ENCODE measurements at regions not wholly inside any gene's neighbourhood (a gene's known extent, or its start where the extent isn't known, plus 50 kb on each side); places are given as distances from the start of the nearest gene placed in this dataset.
A peak's percentile ranks its signal among the peaks of the same experiment; 100 is the strongest.

DNA sequence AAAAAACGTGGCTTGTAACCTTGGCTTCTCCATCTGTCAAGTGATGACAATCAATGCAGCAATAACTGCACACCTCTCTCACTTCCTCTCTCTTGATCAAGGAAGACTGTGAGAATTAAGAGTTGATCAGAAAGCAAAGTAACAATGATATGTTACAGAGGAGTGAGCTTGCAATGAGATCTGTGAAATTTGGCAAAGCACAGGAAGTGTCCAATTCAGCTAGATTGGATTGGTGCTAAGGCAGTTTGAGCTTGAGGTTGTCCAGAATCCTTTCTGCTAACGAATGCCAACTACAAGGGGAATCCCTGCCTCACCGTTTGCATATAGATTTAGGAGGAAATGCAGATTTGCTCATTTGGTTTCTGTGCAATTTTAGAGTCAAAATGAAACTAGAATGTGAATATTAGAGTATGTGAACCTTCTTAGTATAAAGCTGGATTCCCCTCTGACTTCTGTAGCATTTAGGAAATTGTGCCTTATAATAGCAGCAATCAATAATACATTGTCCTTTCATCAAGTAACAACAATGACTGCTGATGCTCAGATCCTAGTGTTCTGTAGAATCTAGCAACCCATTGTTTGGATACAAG is 346.4 kb downstream of the PTTG2 start:
- DNase-seq (ENCODE audit: low read depth, low spot score): no peak
- H3K27ac ChIP-seq: no peak overlapping the region

DNA sequence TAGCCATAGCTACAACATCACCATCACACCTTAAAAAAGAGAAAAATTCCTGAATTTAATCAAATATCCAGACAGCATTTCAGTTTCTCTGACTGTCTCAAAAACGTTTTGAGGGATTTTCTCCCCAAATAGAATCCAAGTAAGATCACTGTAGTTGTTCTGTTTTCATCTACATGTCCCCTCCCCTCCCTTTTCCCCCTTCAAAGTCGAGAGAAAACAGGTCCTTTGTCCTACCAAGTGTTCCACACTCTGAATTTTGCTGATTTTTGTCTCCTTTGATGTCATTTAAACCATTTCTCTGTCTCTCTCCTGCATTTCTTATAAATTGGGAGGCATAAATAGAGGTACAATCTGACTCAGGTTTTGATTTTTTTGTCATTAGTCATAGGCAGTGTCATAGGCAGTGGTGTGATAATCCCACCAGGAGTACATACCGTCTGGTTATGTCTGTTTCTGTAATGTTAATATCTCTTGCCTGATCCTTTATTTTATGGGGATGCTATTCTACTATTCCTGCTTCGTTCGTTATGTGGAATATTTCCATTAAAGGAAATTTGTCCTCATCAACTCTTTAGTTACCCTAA is 348.6 kb downstream of the PTTG2 start:
- H3K27ac ChIP-seq: peak overlapping the region; percentile 22
- DNase-seq (ENCODE audit: low read depth, low spot score): no peak

DNA sequence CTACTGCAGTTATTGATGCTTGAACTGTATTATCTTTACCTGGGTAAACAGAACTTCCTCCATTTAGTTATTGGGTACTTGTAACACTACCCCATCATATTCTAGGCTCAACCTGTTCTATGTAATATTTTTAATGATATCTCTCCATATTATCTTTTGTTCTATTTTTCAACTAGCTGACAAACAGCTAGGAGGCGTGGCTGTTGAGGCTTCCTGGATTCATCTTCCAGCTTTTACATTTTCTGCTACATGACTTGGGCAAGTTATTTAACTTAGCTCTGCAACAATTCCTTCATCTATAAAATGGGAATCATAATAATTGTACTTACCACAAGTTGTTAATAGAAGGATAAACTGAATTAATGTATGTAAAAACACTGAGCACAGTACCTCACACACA is 349.3 kb downstream of the PTTG2 start:
- peak overlapping the region; percentile 22 for H3K27ac ChIP-seq
- no peak for DNase-seq (ENCODE audit: low read depth, low spot score)

DNA sequence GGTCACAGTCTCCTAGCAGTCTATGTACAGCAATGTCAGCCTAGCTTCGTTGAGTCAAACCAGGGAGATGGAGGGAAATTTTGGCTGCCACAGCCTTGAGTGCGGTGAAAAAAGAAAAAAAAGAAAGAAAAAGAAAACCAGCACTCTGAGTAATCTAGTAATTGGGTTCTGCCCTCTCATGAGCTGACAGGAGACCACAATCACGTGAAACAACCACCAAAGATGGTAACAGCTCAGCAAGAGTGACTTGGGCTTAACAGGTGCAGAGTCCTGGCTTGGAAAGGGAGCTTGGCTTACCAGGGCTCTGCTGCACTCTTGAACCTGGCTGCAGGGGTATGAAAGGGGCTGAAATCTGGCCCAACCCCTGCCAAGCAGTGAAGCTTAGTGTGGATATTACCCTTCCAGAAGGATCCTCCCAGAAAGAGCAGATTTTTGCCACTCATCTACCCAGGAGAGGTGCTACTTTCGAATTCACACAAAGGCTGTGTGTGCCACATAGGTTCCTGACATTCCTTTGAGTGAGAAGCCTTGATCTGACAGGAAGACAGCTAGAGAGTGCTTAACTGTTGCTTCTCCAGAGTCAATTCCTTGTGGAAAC is 350.3 kb downstream of the PTTG2 start:
- DNase-seq (ENCODE audit: low read depth, low spot score): no peak
- no peak overlapping the region for H3K27ac ChIP-seq

DNA sequence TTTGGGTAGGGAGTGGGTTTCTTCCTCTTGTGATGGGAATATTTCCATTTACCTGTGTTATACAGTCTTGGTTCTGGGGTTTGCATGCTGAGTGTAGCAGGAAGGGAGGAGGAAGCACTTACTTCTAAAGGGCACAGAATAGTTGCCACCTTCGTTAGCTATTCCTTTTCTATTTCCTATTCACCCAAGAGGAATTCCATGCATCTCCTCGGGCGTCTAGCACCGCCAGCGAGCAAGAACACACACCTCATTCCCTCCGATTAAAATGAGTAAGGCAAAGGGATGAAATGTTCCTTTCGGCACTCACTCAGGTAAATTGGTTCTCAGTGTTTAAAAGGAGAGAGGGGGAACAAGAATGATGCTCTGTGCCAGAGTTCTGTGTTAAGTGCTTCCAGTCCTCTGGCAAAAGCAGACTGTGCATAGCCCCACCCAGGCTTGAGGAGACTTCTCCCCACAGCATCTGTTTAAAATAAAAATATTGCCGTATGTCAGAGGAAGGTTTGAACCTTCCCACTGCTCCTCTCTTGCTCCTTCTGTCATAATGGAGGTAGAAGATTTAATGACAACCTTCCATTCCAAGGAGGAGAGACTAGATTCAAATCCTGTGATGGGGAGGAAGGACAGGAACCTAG is 351.4 kb downstream of the PTTG2 start:
- no peak for DNase-seq (ENCODE audit: low read depth, low spot score)

DNA sequence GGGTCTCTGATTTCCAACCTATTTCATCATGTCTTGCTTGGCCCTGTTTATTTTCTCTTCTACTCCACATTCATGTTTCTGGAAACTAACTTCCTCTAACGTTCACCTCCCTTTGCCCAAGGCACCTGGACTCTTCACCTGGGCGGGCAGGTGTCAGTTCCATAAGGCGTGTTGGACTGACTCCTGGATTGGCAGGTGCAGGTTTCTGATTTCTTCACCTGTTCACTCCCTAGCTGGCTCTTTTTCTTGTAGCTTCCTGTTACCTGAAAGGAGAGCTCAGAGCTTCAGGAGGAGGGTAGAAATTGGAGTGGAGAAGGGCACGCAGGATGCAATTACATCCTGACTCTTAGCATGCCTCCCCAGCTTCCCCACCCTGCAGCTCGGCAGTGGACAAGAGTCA is 350.8 kb upstream of the KLF3 start:
- peak overlapping the region; percentile 76 for H3K27ac ChIP-seq
- no peak for DNase-seq (ENCODE audit: low read depth, low spot score)

More for the DNA sequence above, 351.4 kb downstream of the PTTG2 start:
- H3K27ac ChIP-seq: no peak overlapping the region

DNA sequence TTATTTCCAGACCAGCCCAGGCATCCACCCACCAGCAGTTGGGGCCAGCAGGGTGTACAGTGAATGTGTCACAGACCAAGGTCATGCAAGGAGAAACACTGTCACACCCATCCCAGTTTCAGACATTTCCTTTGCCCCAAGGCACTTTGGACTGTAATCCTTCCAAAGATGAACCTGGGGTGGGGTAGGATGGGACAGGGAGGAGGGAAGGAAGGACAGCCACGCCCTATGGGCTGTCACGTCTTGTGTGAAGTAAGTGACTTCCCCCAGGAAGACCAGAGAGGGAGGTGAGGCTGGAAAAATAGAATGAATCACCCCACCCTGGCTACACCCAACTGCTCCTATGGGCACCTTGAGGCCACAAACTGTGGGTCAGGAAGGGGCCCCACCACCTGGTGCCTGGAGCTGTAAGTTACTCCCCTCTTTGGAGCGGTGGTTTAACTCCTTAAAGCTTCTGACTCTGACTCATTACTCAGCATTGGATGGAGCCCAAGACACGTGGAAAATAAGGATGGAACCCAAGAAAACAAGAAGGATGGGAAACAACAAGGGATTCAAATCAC is 349.9 kb upstream of the KLF3 start:
- peak overlapping the region; percentile 76 for H3K27ac ChIP-seq
- DNase-seq (ENCODE audit: low read depth, low spot score): no peak

DNA sequence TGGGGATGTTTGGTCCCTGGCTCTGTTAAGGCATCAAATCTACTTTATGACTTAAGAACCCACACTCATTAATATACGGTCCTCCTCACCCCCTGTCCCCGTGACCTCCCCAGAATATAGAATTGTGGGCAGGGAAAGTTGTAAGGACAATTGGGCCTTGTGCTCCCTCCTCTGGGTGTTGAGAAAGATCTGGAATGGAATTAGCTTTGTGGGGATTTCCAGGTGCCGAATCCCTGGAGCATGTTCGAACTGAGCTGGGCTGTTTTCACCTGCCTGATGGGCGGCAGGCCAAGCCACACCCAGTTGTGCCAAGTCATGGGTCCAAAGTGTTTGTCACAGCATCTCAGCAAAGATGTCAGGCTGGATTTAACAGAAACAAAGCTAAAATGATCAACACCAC is 349.3 kb upstream of the KLF3 start:
- peak overlapping the region; percentile 76 for H3K27ac ChIP-seq
- DNase-seq (ENCODE audit: low read depth, low spot score): peak; percentile 80

DNA sequence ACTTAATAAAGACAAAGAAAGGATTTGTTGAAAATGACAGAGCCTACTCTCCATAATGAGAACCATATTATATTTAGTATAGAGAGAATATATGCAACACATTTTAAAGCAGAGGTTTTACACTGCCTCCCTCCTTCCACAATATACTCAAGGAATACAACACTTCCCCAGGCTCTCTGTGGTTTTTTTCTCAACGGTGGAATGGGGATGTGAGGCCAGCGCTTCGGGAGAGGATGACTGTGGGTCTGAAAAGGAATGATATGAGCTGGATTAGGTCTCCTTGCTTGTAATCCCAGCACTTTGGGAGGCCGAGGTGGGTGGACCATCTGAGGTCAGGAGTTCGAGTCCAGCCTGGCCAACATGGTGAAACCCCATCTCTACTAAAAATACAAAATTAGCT is 348.7 kb upstream of the KLF3 start:
- no peak for DNase-seq (ENCODE audit: low read depth, low spot score)
- no peak overlapping the region for H3K27ac ChIP-seq

DNA sequence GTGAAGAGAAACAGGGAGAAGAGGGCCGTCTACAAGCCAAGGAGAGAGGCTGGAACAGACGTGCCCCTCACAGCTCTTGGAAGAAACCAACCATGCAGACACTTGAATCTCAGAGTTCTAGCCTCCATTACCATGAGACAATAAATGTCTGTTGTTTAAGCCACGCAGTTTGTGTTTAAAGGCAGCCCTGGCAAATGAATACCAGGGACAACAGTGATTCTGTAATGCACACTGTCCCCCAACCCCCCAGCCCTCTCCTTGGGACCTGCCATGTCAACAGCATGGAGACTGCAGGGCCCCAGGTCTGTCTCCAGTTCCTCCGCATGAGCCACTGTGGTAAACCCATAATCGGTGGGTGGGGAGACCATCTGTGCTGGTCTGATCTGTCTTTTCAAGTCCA is 348.0 kb upstream of the KLF3 start:
- no peak overlapping the region for H3K27ac ChIP-seq
- DNase-seq (ENCODE audit: low read depth, low spot score): no peak

DNA sequence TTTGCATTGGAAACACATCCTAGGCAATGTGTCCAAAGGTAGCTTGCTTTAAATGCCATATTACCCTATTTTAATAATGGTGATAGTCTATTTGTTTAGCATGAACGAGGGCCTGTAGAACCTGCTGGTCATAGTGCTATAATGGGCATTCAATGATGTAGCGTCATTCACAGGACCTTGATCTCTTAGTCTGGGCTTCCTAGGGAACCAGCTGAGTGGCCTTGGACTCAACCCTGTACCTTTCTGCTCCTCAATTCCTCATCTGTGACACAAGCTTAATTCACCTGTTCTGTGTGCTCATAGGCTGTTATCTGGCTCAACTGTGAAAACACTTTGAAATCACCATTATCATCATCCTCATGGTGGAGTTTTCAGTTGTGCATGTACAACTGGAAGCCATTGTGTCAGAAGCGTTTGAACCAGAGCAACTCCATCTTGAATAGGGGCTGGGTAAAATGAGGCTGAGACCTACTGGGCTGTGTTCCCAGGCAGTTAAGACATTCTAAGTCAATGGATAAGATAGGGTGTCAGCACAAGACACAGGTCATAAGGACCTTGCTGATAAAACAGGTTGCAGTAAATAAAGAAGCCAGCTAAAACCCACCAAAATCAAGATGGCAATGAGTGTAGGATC is 346.8 kb upstream of the KLF3 start:
- DNase-seq (ENCODE audit: low read depth, low spot score): no peak
- no peak overlapping the region for H3K27ac ChIP-seq

DNA sequence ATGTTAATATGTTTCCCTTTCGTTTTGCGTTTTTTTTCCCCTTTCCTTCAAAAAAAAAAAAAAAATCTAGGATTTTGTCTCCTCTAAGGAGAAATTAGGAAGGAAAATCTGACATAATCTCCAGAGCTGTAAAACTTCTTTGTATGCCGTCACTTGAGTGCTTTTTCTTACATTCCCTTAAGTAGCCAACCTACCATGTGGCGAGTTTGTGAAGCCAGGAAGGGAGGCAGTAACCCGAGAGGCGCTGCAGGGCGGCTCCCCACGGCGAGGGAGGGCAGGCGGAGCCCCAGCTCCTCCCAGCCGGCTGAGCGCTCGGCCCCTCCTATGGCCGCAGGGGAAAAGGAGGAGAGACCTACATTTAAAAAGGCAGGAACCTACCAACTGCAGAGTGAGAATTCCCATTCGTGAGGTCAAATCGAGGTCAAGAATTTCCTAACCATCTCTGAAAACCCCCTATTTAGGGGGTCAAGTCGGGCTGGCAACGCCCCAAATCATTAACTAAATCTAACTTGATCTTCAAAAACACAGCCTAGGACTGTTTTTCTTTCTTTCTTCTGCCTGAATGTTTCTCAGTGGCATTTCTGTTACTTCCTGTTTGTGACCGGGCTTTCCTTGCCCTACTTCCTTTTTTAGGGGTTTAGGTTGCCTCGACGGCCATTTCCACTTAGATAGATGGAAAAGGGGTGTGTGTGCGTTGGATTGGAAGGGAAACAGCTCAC is 345.1 kb upstream of the KLF3 start:
- peak; percentile 69 for DNase-seq (ENCODE audit: low read depth, low spot score)

DNA sequence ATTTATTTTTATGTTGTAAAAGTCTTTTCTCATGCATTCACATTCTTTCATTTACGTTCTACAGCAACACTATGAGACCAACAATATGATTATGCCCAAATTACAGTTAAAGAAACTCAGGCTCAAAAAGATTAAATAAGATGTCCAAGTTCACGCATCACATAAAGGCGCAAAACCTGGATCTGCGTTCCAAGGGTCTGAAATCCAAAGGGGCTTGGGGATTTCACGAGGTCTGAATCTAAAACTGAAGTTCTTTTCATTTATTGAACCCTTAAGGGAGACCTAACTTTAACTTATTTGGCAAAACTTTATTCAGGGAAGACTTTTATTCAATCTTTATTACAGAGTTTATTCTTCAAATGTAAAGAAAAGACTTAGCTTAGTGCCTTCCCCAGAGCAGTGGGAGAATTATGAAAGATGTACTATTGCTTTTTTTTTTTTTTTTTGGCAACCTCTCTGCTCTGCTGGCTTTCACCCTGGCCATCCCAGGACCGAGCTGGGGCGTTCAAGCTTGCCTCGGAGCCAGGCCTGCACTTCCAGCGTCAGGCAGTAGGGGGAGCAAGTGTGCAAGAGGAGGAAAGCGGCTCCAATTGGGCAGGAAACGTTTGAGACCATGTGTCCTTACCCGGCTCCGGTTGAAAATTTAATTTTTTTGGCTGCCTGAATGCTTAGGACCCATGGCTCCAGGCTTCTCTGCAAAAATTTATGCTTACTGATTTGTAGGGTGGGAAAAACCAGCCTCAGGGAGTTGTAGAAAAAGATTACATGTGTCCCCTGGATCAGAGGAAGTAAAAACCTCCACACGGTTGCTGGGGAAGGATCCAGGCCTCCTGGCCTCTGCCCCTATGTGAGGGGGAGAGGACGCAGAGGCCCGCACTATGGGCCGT is 344.3 kb upstream of the KLF3 start:
- no peak for DNase-seq (ENCODE audit: low read depth, low spot score)
- H3K27ac ChIP-seq: peak overlapping the region; percentile 56

More for the DNA sequence above, 345.1 kb upstream of the KLF3 start:
- peak overlapping the region; percentile 56 for H3K27ac ChIP-seq

DNA sequence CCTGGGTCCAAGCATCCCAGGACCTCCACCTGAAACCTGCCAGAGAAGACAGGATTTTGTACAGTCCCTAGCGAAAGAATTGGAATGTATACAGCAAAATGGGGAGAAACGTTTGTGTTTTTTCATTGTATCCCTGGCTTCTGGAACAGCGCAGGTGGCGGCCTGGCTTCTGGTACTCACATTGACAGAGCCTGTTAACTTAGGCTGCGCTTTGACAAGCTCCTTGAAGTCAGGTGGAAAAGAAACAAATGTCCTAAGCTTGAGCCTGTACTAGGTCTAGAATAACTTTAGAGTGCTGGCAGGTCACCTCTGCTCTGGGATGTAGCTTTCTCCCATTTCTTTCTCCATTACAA is 343.7 kb upstream of the KLF3 start:
- no peak for DNase-seq (ENCODE audit: low read depth, low spot score)
- H3K27ac ChIP-seq: no peak overlapping the region

DNA sequence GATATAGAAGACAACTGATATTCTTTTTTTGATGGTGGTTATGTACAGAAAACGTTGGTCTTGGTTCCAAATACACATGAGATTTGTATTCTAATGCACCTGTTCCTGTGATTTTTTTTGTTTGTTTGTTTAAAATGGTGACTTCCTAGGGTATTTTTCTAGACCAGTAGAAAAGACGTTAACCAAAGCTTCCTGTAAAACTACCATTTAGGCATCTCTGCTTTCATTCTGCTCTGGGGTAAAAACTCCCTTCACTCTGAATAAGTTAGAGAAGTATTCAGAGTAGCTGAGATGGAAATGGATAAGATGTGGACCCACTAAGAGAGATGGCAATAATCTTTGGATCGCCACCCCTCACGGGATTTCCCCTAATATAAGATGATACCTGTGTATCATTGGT is 343.2 kb upstream of the KLF3 start:
- H3K27ac ChIP-seq: no peak overlapping the region
- no peak for DNase-seq (ENCODE audit: low read depth, low spot score)

DNA sequence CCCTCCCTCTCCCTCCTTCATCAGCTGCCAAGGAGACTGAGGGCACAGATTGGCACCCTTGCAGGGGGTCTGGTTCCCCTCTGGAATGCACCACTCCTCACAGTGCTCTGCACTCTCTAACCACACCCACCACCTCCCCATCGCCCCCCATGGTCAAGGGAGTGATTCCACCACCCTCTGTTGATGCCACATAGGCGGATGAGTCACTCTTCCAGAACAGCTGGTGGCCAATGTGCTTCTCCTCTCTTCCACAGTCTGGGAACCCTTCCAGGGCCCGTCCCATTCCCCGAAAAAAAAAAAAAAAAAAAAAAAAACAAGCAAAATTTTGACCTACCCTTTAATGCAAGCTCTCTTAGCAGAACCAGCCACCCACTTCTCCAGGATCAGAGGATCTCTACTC is 341.3 kb upstream of the KLF3 start:
- no peak overlapping the region for H3K27ac ChIP-seq
- DNase-seq (ENCODE audit: low read depth, low spot score): no peak

DNA sequence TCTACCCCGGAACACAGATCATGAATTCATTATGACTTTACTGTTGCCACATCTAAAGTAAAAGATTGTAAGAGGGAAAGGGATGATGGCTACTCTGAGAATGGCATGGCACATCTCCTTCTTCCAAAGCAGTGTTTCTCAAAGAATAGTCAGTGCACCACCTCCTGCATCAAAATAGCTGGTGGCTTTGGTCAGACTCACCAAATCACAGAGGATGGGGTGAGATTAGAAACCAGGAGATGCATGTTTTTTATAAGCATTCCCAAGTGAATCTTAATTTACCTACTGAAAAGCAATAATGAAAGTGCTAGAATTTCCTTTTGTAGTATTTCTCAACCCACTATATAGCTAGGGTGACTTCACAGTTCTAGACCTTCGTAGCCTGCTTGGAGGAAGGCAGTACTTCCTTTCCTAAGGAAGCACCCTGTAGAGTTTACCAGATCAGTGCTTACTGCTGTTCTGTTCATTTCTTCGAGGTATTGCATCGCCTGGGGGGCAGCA is 340.8 kb upstream of the KLF3 start:
- DNase-seq (ENCODE audit: low read depth, low spot score): no peak

DNA sequence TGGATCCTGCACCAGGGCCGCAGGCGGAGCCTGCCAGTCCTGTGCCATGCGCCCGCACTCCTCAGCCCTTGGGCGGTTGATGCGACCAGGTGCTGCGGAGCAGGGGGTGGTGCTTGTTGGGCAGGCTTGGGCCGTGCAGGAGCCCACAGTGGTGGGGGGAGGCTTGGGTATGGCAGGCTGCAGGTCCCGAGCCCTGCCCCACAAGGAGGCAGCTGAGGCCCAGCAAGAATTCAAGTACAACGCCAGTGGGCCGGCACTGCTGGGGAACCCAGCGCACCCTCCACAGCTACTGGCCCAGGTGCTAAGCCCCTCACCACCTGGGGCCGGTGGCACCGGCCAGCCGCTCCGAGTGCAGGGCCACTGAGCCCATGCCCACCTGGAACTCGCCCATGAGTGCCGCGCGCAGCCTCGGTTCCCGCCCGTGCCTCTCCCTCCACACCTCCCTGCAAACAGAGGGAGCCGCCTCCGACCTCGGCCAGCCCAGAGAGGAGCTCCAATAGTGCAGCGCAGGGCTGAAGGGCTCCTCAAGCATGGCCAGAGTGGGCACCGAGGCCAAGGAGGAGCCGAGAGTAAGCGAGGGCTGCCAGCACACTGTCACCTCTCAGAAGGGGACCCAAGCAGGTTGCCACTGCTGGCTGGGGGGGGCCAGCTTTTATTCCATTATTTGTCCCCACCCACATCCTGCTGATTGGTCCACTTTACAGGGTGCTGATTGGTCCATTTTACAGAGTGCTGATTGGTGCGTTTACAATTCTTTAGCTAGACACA is 339.0 kb upstream of the KLF3 start:
- DNase-seq (ENCODE audit: low read depth, low spot score): no peak
- no peak overlapping the region for H3K27ac ChIP-seq

More for the DNA sequence above, 340.8 kb upstream of the KLF3 start:
- no peak overlapping the region for H3K27ac ChIP-seq

DNA sequence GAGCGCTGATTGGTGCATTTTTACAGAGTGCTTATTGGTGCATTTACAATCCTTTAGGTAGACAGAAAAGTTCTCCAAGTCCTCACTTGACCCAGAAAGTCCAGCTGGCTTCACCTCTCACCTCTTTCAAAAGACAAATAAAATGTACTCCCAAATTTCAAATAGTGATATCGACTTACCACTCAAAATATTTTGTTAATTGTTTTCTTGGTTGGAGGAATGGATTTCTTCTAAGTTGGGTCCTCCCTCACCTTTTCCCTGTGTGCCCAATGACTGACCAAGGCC is 338.4 kb upstream of the KLF3 start:
- DNase-seq (ENCODE audit: low read depth, low spot score): no peak
- no peak overlapping the region for H3K27ac ChIP-seq
